ENCODE measurements at regions not wholly inside any gene's neighbourhood (a gene's known extent, or its start where the extent isn't known, plus 50 kb on each side); places are given as distances from the start of the nearest gene placed in this dataset.
"Not testable (repeated sequence)": the region's sequence is repeated elsewhere in the genome, so short reads cannot be mapped to it uniquely, and the experiment has no call there.

DNA sequence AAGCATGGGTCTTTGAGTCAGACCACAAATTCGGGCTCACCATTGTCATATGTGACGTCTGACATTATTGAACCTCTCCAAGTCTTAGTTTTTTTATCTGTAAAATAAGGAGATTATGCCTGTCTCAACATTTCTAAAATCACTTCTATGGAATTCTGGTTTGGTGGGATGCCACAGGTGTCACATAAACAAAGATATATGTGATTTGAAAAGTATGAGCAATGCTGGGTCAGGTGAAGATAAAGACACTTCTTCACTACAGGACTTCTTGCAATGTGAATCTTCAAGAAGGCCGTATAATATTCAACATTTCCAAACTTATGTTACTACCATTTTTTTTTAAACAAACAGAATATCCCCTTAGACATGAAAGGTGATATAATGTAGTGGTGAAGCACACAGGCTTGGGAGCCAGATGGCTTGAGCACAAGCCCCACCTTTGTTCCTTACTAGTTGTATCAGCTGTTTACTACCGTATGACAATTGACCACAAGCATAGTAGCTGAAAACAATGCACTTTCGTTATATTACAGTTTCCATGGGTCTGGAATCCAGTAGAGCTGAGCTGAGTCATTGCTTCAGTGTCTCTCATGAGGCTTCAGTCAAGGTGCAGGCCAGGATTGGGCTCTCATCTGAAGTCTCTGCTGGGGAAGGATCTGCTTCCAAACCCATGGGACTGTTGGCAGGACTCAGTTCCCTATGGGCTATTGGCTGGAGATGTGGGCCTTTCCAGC lies 87.7 kb downstream of the UTP18 start:
- DNase-seq (ENCODE audit: low spot score), result no peak

DNA sequence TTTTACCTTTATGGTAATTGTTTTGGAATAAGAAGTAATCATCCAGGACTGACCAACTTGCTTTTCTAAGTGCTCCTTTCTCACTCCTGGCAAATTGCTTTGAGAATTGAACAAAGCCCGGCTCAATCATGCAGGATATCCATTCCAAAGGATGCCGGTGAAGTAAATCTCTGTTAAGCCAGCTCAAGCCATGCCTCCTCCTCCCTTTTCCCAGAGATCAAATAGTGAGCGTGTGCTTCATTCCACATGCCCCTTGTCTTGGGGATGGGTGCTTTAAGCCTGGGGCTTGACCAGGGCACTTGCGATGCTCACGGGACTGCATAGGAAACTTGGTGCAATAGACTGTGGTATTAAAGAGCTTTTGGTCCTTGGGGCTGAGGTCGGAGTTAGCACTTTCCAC lies 90.7 kb downstream of the UTP18 start:
- no peak for DNase-seq (ENCODE audit: low spot score)

DNA sequence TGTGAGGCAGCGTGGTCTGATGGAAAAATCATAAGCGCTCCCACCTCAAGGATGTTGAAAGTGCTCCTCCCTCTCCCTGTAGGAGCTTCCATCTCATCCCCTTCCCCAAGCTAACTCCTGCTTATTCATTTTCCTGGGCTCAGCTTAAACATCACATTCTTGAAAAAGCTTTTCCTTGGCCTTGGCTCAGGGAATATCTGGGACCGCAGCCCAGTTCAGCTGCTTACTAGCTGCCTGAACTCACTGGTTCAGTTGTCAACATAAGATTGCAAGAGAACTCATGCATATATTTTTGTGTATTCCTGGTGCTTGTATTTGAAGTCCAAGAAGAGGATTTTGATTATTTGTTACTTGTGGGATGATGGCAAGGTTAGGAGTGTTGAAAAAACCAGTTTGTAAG lies 91.5 kb downstream of the UTP18 start:
- DNase-seq (ENCODE audit: low spot score), result peak; percentile 68

DNA sequence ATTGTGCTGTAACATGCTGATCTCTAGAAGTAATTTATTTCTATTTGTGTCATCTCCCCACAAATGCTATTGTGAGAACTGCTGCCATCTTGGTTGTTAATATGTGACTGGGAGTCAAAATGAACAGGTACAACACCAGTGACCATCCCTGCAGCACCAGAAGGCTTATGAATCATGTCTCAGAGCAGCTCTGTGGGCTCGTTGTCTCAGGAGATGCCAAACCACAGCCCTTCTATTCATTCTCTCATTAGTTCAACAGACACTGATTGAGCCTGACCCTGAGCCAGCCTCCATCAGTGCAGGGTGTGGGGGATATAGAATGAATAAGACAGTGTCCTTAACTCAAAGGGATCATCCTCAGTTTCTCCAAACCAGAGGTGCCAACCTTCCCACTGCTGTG lies 92.5 kb downstream of the UTP18 start:
- no peak for DNase-seq (ENCODE audit: low spot score)

DNA sequence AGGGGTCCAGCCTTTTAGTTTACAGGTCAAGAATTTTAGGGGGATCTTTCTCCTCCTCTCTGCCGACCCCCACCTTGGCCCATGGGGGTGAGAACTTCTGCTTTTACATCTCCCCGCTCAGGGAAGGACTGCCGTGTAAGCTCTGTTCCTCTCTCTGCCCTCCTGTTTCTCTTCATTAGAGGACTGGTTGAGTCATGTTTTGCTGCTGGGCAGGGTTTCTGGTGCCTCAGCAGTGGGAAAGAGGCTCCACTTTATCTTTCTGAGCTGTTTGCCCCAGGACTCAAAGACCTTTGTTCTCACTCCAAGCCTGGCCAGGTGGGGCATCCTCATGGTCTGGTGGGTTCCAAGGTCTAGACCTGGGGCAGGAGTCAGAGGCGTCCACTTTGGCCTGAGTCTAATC lies 93.0 kb downstream of the UTP18 start:
- DNase-seq (ENCODE audit: low spot score), result no peak

DNA sequence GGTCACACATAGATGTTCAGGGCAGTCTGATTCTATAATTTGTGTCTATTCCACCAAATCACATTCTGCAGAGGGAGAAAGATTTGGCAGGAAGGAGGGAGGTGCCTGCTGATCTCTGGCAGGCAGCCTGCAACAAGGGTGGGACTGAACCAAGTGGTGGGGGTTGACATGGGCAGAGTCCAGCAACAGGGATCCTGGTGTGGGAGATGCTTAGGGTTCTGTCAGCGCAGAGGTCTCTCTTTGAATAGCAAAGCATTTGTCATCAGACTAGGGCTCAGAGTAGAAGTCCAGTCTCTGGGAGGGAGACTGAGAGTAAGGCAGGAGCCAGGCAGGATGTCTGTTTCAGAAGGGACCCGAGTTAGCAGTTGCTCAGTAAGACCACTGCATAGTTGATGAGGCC lies 94.6 kb downstream of the UTP18 start:
- DNase-seq (ENCODE audit: low spot score), result no peak

DNA sequence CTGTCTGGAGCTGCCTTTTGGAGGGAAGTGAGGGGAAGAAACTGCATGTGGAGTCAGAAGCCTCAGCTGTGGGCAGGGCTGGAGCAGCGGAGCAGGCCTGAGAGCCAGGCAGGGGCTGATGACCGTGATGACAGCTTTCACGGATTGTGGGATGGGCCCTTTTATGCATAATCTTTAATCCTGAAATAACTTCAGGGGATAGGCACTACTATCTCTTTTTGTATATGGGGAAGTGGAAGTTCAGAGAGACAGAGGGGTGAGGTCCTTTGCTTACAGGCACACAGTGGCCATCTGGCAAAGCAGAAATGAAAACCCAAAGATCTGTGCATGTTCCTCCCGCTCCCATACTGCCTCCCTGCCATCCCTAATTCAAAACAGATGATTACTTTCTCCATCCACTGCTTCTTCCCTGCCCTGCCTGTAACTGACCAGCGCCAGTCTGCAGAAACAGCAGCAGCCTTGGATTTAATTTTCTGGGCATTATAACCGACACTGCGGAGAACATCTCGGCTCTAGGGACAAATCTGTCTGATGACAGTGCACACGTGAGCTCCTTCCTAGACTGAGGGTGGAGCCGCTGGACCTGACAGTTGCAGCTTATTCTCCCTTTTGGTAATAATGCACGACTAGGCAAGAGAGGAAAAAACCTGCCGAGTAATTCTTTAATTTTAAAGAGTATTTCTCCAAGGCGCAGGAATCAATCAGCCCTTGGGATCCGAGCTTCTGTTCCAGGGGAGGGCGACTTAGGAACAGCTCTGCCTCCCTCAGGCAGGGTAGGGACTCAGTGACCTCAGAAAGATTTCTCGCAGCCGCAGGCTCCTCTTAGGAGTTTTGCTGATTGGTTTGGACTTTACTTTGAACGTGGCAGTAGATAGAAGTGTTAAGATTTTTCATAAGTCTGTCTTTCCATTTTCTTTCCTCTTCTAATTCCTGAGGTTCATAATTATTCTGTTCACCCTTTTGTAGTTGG lies 95.4 kb downstream of the UTP18 start:
- peak; percentile 66 for DNase-seq (ENCODE audit: low spot score)

DNA sequence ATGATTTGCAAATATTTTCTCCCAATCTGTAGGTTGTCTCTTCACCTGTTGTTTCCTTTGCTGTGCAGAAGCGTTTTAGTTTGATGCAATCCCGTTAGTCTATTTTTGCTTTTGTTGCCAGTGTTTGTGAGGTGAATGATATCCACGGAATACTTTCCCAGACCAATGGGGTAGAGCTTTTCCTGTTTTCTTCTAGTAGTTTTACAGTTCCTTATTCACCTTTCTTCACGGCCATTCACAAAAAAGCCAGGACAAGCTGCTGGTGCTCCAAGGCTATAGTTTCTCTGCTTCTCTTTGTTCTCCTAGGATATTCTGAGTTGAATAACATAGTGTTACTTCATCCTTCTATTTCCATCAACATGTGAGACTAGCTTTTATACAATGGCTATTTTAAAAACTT lies 98.7 kb downstream of the UTP18 start:
- DNase-seq (ENCODE audit: low spot score), result no peak

DNA sequence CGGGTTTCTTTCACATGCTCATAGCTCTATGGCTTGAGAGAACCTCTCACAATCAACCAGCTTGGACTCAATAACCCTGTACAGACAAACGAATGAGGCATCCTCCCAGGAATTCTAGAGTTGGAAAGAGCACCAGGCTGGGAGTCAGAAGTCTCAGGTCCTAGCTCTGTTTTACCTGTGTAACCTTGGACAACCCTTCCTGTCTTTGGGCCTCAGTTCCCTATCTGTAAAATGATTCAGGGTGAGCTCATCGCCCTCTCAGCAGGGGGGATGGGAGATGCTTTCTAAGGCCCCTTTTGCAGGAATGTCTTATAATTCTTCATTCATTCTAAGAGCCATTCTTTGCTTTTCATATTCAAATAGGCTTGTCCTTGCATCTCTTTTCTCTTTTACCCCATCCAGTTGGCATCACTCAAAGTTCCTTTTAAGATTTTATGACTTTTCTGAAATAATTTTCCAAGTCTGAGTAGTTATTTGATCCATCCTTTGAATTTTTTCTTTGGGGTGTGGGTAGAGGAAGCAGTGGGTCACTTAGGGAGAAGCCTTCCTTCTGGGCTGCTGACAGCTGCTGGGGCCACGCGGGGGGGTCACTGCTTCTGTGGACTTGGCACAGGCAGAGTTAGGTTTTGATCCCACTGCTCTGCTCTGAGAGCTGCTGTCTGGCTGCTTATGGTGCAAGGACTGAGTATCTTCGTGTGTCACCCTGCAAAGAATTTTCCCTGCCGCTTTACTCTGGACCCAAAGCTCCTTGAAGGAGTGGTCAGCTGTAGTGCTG lies 102.7 kb downstream of the UTP18 start:
- DNase-seq (ENCODE audit: low spot score), result no peak

DNA sequence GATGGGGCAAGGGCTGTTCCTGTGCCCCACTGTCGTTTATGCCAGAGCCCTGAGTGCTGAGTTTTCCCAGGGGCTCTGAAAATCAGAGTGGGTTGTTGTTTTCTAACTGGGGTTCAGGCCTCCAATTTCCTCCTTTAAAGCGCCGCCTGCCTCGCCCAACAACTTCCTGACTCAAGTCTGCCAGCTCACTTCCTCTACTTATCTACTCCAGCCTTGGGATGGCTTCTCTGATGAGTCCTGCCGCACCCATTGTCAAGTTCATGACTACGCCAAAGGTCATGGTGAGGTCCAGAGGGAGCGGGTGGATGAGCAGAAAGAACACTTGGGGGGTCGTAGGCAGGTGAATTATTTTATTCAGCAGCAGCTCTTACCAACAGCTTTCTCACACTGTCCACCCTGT lies 104.7 kb downstream of the UTP18 start:
- DNase-seq (ENCODE audit: low spot score), result no peak

DNA sequence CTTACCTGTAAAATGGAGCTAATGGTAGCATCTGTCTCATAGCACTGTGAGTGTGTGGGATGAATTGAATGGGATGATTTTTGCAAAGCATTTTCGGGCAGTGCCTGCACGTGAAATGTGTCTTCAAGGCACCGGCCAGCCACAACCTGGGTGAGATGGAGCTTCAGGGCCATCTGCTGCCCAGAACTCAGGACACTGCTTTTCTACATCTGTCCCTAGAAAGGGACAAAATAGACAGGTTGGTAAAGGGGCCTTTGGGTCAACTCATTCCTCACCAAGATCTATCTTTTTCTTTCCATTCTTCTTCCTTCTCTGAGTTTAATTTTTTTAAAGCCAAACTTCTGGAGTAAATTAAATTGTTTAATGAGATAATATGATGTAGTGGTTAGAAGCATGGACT lies 106.5 kb downstream of the UTP18 start:
- DNase-seq (ENCODE audit: low spot score), result no peak

DNA sequence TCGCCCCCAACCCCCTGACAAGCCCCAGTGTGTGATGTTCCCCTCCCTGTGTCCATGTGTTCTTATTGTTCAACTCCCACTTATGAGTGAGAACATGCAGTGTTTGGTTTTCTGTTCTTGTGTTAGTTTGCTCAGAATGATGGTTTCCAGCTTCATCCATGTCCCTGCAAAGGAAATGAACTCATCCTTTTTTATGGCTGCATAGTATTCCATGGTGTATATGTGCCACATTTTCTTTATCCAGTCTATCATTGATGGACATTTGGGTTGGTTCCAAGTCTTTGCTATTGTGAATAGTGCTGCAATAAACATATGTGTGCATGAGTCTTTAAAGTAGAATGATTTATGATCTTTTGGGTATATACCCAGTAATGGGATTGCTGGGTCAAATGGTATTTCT lies 107.5 kb downstream of the UTP18 start:
- DNase-seq (ENCODE audit: low spot score), result not testable (repeated sequence)

DNA sequence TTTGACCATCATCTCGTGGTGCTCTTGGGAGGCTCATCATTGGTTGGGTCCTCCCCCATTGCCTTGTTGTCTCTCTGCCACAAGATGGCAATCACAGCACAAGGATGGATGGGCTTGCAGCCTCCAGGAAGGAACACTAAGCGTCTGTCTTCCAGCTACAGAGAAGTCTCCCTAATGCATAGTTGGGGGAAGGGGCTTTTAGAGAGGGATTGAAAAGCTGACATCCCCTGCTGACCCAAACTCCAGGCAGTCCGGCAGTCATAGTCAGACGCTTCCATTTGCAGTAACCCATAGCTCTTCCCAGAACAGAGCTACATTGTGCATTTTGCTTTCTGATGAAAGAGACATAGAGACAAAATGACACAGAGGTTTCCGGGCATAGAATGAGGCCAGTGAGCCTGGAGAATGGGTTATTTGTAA lies 111.4 kb downstream of the UTP18 start:
- DNase-seq (ENCODE audit: low spot score), result peak; percentile 52

DNA sequence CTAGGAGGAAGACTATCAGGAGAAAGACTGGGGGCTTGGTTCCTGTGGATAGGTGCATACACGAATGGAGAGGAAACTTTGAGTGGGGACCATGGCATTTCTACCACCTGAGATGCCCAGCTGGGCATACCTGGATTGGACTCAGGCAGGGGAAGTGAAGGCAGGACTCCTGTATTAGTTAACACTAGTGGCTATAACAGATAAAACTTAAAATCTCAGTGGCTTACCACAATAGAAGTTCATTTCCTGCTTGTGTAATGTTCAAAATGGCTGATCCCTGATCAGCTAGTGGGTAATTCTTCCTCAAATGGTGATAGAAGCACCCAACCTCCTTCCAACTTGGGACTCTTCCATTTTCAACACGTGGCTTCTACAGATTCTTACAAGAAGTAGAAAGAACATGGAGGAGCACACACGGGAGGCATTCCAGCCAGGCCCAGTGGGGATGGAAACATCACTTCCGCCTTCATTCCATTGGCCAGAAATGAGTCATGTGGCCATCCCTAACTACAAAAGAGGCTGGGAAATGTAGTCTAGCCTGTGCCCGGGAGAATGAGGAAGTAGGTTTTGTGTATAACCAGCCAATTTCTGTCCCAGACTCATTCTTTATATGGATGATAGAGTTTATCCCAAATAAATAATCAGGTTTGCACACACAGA lies 112.1 kb downstream of the UTP18 start:
- DNase-seq (ENCODE audit: low spot score), result peak; percentile 33

DNA sequence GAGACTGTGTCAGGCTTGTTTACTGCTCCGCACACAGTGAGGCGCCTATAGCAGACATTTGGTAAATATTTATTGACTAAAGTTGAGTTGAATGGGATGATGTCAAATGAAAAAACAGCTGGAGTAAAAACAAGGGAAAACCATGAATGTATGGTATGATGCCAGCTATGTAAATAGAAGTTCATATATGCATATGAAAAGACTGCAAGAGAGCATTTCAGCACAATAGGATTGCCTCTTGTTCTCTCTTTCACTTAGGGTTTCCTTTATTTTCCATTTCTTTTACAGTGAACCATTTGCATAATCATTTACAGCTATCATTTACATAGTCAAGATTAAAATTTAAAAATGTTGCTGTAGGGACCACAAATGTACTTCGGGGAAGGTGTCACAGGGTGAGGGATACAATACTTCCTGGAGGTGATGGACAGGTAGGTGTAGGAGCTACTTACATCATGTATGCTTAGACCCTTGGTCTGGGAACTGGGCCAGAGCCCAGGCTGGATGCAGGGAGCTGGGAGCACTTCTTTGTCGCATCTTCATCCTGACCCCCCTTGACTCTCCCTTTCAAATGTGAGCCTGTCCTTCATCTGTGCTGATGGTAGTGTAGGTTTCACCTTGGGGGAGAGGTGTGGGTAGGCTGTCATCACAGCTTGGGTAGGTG lies 113.3 kb downstream of the UTP18 start:
- DNase-seq (ENCODE audit: low spot score), result no peak

DNA sequence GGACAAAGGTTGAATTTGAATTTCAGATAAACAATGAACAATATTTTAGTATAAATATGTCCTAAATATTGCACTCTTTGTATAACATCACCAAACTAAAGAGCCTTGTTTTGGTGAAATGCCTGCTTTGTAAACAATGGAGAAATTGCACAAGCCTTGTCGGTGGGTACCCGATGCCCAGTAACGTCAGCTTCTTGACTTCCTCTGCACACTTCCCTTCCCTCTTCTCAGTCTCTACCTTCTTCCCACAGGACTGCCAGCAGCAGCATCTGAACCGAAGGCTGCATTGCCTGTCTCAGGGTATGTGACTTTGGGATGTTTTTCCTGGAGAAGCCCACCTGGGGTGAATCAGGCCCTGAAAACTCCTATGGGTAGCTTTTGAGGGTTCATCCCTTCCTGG lies 113.9 kb downstream of the UTP18 start:
- DNase-seq (ENCODE audit: low spot score), result no peak

DNA sequence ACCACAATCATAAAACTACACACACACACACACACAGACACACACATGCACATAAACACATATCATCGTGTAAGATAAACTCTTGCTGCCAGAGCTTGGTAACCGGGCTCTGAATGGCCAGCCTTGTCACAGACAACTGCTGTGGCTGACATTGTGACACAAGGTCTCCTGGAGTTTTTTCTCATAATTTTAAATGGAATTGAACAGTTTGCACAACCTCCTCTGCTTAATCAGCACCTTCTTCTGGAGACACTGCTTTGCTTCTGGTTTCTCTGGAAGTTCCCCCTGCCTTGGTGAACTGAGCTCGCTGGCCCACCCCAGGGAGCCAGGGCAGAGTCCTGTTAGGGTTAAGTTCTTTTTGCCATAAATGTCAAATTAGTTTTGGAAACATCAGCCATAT lies 115.4 kb downstream of the UTP18 start:
- DNase-seq (ENCODE audit: low spot score), result no peak

DNA sequence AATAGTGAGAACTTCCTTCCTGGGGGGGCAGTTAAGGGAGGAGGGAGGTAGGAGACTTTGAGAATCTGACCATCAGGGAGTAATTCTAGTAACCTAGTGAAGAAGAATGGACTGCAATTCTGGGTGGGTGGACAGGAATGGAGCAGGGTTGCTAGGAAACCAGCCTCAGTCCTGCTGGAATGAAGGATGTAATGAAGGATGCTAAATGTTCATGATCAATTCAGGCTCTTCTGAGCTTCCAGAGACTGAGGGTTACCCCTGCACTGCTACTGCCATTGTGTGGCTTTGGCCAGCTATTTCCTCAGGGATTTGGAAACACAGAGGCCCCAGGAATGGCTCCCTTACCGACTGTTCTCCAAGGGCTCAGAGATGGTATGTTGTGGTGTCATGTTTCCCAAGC lies 116.4 kb downstream of the UTP18 start:
- no peak for DNase-seq (ENCODE audit: low spot score)

DNA sequence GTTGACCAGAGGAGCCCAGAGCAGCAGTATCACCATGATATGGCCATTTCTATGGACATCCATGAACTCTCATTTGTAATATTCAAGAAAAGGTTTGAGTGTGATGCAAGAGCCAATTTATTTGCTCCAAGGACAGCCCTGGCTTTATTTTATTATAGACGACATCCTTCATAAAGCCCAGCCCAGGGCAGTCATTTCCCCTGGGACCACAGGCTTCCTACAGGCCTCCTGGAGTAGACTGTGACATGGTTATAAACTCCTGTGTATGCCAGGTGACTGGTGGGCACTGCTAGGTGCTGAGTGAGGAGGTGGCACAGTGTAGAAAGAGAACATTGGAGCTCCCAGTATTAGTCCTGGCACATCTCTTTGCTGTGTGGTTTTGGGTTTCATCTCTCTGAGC lies 120.9 kb downstream of the UTP18 start:
- DNase-seq (ENCODE audit: low spot score), result no peak

DNA sequence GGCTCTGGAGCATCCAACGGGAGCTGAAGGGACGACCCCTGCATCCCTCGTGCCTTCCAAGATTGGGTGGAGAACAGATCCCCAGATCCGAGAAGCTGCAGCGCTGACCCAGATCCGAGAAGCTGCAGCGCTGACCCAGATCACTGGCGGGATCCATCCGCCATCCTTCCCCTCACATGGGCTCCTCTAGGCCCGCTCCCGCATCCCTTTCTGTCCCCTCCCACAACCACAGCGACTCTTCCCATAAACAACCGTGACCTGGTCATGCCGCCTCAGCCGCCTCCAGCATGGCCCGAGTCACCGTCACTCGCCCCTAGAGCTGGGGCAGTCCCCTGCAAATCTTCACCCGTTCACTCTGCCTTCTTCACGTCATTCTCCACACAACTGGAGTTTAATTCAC lies 124.9 kb downstream of the UTP18 start:
- no peak for DNase-seq (ENCODE audit: low spot score)

DNA sequence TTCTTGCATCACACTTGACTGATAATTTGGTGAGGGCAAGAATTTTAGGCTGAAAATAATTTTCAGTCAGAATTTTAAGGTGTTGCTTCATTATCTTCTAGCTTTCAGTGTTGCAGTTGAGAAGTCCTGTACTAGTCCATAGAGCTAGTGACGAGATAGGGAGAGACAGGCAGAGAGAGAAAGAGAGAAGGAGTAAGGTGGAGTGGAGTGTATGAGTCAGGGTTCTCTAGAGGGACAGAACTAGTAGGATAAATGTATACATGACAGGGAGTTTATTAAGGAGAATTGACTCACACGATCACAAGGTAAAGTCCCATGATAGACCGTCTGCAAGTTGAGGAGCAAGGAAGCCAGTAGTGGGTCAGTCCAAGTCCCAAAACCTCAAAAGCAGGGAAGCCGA lies 127.2 kb downstream of the UTP18 start:
- no peak for DNase-seq (ENCODE audit: low spot score)

DNA sequence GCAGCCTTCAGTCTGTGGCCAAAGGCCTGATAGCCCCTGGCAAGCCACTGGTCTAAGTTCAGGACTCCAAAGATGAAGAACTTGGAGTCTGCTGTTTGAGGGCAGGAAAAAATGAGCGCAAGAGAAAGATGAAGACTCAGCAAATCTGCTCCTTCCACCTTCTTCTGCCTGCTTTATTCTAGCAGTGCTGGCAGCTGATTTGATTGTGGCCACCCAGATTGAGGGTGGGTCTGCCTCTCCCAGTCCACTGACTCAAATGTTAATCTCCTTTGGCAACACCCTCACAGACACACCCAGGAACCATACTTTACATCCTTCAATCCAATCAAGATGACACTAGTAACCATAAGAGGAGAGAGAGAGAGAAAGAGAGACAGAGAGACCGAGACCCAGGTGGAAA lies 127.6 kb downstream of the UTP18 start:
- DNase-seq (ENCODE audit: low spot score), result no peak

All from AG20443 (cell line).